Transverse colon (tissue), 3 donors: ENCODE measurements at regions not wholly inside any gene's neighbourhood (a gene's known extent, or its start where the extent isn't known, plus 50 kb on each side); places are given as distances from the start of the nearest gene placed in this dataset.

ENCODE experiments used
- POLR2A ChIP-seq: fragments of 450-650 bp; IDR thresholded peaks from one replicate; pipeline ENCODE4 v1.6.1; 2016; ENCODE audit warnings: antibody characterized with exemption, mild to moderate bottlenecking, moderate library complexity
- TF ChIP-seq, protein P1 (sequence below), 5 experiments: fragments of 200-600 bp in 3 of 5; fragments of 450-650 bp in 2 of 5; sonication (generic) in 3 of 5; IDR thresholded peaks; 1 replicate in 2 of 5; 2 replicates in 3 of 5; pipeline ENCODE4 v1.5.1; 2016 to 2017; ENCODE audit warnings: antibody characterized with exemption in 5 of 5, inconsistent platforms in 3 of 5, mild to moderate bottlenecking in 2 of 5, moderate library complexity in 1 of 5

GRCh38 chr15:47194718-47195117, 522.6 kb upstream of the SEMA6D start:
- TF ChIP-seq POLR2A: no peak
- TF ChIP-seq, protein P1, sequence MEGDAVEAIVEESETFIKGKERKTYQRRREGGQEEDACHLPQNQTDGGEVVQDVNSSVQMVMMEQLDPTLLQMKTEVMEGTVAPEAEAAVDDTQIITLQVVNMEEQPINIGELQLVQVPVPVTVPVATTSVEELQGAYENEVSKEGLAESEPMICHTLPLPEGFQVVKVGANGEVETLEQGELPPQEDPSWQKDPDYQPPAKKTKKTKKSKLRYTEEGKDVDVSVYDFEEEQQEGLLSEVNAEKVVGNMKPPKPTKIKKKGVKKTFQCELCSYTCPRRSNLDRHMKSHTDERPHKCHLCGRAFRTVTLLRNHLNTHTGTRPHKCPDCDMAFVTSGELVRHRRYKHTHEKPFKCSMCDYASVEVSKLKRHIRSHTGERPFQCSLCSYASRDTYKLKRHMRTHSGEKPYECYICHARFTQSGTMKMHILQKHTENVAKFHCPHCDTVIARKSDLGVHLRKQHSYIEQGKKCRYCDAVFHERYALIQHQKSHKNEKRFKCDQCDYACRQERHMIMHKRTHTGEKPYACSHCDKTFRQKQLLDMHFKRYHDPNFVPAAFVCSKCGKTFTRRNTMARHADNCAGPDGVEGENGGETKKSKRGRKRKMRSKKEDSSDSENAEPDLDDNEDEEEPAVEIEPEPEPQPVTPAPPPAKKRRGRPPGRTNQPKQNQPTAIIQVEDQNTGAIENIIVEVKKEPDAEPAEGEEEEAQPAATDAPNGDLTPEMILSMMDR (IDR thresholded peaks at IDR 0.05): no peak
